ENCODE measurements at regions not wholly inside any gene's neighbourhood (a gene's known extent, or its start where the extent isn't known, plus 50 kb on each side); places are given as distances from the start of the nearest gene placed in this dataset.
A peak's percentile ranks its signal among the peaks of the same experiment; 100 is the strongest.

DNA sequence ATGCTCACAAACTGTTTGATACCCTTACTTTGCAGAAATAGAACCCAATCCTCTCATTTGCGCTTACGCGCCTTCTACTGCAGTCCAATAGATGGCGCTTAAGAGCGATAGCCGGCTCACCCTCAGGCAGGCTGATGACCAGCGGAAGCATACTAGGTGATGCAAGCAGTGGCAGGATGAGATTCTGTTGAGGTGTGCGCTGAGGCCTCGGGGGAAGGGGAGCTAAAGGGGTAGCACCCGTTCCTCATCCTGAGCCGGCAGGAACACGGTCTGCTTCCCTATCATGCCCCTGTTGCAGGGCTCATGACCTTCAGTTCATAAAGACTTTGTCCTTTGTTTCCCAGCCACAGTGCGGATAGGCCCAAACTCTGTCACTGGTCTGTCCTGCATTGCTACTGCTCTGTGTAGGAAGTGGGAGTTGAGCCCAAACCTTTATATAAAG lies 628.9 kb downstream of the TLL1 start (continued):
- TF ChIP-seq, protein P1, sequence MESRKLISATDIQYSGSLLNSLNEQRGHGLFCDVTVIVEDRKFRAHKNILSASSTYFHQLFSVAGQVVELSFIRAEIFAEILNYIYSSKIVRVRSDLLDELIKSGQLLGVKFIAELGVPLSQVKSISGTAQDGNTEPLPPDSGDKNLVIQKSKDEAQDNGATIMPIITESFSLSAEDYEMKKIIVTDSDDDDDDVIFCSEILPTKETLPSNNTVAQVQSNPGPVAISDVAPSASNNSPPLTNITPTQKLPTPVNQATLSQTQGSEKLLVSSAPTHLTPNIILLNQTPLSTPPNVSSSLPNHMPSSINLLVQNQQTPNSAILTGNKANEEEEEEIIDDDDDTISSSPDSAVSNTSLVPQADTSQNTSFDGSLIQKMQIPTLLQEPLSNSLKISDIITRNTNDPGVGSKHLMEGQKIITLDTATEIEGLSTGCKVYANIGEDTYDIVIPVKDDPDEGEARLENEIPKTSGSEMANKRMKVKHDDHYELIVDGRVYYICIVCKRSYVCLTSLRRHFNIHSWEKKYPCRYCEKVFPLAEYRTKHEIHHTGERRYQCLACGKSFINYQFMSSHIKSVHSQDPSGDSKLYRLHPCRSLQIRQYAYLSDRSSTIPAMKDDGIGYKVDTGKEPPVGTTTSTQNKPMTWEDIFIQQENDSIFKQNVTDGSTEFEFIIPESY (CRISPR knock-in tag; IDR thresholded peaks at IDR 0.05) = no peak
- TF ChIP-seq CEBPB (IDR thresholded peaks at IDR 0.05; ENCODE audit: borderline replicate concordance, low read depth, low read length) (peak; percentile 49; the same call in 1 of the 2 replicates), TCF7 (IDR thresholded peaks at IDR 0.05; ENCODE audit: low read depth) (no peak), SALL1 (CRISPR knock-in tag; IDR thresholded peaks at IDR 0.05) (0 out of 2 replicates have a peak, but pooled peaks have one; percentile 14), ZMYM2 (CRISPR knock-in tag; IDR thresholded peaks at IDR 0.05) (no peak), EED (CRISPR knock-in tag; IDR thresholded peaks at IDR 0.05) (no peak), ZNF44 (CRISPR knock-in tag; IDR thresholded peaks at IDR 0.05) (no peak)
- TF ChIP-seq, protein P2, sequence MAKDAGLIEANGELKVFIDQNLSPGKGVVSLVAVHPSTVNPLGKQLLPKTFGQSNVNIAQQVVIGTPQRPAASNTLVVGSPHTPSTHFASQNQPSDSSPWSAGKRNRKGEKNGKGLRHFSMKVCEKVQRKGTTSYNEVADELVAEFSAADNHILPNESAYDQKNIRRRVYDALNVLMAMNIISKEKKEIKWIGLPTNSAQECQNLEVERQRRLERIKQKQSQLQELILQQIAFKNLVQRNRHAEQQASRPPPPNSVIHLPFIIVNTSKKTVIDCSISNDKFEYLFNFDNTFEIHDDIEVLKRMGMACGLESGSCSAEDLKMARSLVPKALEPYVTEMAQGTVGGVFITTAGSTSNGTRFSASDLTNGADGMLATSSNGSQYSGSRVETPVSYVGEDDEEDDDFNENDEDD (CRISPR knock-in tag; IDR thresholded peaks at IDR 0.05; ENCODE audit: borderline replicate concordance) = no peak; the same call in 1 of the 2 replicates
- TF ChIP-seq, protein P3, sequence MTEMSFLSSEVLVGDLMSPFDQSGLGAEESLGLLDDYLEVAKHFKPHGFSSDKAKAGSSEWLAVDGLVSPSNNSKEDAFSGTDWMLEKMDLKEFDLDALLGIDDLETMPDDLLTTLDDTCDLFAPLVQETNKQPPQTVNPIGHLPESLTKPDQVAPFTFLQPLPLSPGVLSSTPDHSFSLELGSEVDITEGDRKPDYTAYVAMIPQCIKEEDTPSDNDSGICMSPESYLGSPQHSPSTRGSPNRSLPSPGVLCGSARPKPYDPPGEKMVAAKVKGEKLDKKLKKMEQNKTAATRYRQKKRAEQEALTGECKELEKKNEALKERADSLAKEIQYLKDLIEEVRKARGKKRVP (CRISPR knock-in tag; IDR thresholded peaks at IDR 0.05) = peak in 1 of 2 experiments; percentile 91; a peak in 2 of 4 replicates
- TF ChIP-seq, protein P4, sequence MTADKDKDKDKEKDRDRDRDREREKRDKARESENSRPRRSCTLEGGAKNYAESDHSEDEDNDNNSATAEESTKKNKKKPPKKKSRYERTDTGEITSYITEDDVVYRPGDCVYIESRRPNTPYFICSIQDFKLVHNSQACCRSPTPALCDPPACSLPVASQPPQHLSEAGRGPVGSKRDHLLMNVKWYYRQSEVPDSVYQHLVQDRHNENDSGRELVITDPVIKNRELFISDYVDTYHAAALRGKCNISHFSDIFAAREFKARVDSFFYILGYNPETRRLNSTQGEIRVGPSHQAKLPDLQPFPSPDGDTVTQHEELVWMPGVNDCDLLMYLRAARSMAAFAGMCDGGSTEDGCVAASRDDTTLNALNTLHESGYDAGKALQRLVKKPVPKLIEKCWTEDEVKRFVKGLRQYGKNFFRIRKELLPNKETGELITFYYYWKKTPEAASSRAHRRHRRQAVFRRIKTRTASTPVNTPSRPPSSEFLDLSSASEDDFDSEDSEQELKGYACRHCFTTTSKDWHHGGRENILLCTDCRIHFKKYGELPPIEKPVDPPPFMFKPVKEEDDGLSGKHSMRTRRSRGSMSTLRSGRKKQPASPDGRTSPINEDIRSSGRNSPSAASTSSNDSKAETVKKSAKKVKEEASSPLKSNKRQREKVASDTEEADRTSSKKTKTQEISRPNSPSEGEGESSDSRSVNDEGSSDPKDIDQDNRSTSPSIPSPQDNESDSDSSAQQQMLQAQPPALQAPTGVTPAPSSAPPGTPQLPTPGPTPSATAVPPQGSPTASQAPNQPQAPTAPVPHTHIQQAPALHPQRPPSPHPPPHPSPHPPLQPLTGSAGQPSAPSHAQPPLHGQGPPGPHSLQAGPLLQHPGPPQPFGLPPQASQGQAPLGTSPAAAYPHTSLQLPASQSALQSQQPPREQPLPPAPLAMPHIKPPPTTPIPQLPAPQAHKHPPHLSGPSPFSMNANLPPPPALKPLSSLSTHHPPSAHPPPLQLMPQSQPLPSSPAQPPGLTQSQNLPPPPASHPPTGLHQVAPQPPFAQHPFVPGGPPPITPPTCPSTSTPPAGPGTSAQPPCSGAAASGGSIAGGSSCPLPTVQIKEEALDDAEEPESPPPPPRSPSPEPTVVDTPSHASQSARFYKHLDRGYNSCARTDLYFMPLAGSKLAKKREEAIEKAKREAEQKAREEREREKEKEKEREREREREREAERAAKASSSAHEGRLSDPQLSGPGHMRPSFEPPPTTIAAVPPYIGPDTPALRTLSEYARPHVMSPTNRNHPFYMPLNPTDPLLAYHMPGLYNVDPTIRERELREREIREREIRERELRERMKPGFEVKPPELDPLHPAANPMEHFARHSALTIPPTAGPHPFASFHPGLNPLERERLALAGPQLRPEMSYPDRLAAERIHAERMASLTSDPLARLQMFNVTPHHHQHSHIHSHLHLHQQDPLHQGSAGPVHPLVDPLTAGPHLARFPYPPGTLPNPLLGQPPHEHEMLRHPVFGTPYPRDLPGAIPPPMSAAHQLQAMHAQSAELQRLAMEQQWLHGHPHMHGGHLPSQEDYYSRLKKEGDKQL (CRISPR knock-in tag; IDR thresholded peaks at IDR 0.05; ENCODE audit: low read depth) = no peak
- TF ChIP-seq, protein P5, sequence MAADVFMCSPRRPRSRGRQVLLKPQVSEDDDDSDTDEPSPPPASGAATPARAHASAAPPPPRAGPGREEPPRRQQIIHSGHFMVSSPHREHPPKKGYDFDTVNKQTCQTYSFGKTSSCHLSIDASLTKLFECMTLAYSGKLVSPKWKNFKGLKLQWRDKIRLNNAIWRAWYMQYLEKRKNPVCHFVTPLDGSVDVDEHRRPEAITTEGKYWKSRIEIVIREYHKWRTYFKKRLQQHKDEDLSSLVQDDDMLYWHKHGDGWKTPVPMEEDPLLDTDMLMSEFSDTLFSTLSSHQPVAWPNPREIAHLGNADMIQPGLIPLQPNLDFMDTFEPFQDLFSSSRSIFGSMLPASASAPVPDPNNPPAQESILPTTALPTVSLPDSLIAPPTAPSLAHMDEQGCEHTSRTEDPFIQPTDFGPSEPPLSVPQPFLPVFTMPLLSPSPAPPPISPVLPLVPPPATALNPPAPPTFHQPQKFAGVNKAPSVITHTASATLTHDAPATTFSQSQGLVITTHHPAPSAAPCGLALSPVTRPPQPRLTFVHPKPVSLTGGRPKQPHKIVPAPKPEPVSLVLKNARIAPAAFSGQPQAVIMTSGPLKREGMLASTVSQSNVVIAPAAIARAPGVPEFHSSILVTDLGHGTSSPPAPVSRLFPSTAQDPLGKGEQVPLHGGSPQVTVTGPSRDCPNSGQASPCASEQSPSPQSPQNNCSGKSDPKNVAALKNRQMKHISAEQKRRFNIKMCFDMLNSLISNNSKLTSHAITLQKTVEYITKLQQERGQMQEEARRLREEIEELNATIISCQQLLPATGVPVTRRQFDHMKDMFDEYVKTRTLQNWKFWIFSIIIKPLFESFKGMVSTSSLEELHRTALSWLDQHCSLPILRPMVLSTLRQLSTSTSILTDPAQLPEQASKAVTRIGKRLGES (CRISPR knock-in tag; IDR thresholded peaks at IDR 0.05; ENCODE audit: borderline replicate concordance) = no peak
- TF ChIP-seq, protein P6, sequence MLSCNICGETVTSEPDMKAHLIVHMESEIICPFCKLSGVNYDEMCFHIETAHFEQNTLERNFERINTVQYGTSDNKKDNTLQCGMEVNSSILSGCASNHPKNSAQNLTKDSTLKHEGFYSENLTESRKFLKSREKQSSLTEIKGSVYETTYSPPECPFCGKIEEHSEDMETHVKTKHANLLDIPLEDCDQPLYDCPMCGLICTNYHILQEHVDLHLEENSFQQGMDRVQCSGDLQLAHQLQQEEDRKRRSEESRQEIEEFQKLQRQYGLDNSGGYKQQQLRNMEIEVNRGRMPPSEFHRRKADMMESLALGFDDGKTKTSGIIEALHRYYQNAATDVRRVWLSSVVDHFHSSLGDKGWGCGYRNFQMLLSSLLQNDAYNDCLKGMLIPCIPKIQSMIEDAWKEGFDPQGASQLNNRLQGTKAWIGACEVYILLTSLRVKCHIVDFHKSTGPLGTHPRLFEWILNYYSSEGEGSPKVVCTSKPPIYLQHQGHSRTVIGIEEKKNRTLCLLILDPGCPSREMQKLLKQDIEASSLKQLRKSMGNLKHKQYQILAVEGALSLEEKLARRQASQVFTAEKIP (CRISPR knock-in tag; IDR thresholded peaks at IDR 0.05; ENCODE audit: borderline replicate concordance) = no peak
